ENCODE measurements at regions not wholly inside any gene's neighbourhood (a gene's known extent, or its start where the extent isn't known, plus 50 kb on each side); places are given as distances from the start of the nearest gene placed in this dataset.

DNA sequence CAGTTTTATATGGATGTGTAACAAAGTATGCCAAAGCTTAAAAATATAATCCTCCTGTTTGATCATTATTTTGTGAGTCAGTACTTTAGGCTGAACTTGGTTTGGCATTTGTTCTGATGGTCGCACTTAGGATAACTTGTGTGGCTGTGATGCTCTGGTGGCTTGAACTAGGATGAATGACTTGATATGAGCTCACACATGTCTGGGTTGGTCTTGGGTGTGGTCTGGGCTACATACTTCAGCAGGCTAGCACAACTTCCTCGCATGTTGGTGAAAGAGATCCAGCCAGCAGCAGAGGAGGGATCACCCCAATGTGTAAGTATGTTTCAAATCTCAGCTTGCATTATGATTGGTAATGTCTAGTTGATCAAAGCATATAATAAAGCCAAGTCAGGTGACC is 969.1 kb upstream of the PCDH9 start:
- Histone ChIP-seq H3K27ac (no peak overlapping the region), H3K4me3 (no peak overlapping the region), H3K36me3 (no peaks in the 10 kb centered on the region), H3K4me1 (no peaks in the 10 kb centered on the region), H3K27me3 (no peaks in the 10 kb centered on the region), H3K9me3 (no peaks in the 10 kb centered on the region)
- ATAC-seq (no peak), DNase-seq (no peak)
- intact Hi-C loops (cut with DNase I): no loop called here
- TF ChIP-seq CTCF (IDR thresholded peaks at IDR 0.05): no peak

- no peaks in the 10 kb centered on the region for H3K36me3 ChIP-seq
- ATAC-seq: no peak
- no peak for DNase-seq
- no peaks in the 10 kb centered on the region for H3K27me3 ChIP-seq
- no peaks in the 10 kb centered on the region for H3K4me1 ChIP-seq
- H3K9me3 ChIP-seq: no peaks in the 10 kb centered on the region
- no peak overlapping the region for H3K27ac ChIP-seq
- intact Hi-C loops (cut with DNase I): no loop called here
- H3K4me3 ChIP-seq: no peak overlapping the region
- no peak for TF ChIP-seq CTCF (IDR thresholded peaks at IDR 0.05)
These were observed 960.7 kb upstream of the PCDH9 start for GRCh38 chr13:68190818-68191217.

DNA sequence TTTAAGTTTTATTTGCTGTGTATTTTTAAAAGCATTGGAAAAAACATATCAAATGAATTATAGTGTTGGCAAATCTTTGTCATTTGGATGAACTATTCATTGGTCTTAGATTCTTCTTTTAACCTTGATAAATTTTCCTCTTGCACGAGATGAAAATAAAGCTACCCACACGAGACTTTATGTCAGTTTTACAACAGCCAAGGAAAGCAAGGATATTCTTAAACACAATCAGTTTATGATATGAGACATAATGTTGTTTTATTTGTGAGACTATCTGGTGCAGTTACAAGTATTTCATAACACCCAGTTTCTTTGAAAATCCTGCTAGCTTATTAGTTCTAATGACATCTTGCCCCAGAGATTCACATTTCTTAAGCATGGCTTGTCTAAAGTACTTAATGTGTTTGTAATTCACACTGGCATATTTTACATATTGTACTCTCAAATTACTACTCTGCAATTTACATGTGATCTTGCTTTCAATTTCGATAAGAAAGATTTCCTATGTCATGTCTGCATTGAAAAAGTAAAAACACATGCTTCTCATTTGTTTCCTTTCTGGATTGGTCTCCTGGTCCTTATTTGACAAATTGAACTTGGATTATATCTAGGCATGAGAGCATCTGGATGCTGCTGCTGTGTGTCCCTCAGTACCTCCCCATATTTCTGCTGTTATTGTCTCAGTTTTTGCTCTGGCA is 955.5 kb upstream of the PCDH9 start:
- H3K36me3 ChIP-seq: no peaks in the 10 kb centered on the region
- intact Hi-C loops (cut with DNase I): no loop called here
- H3K4me1 ChIP-seq: no peaks in the 10 kb centered on the region
- no peak for TF ChIP-seq CTCF (IDR thresholded peaks at IDR 0.05)
- ATAC-seq (no peak), DNase-seq (no peak)
- no peaks in the 10 kb centered on the region for H3K9me3 ChIP-seq
- no peaks in the 10 kb centered on the region for H3K27me3 ChIP-seq
- H3K27ac ChIP-seq: no peak overlapping the region
- no peak overlapping the region for H3K4me3 ChIP-seq

- H3K4me1 ChIP-seq: no peaks in the 10 kb centered on the region
- no peaks in the 10 kb centered on the region for H3K36me3 ChIP-seq
- intact Hi-C loops (cut with DNase I): no loop called here
- TF ChIP-seq CTCF (IDR thresholded peaks at IDR 0.05): no peak
- DNase-seq: no peak
- no peaks in the 10 kb centered on the region for H3K27me3 ChIP-seq
- H3K9me3 ChIP-seq: no peaks in the 10 kb centered on the region
- H3K4me3 ChIP-seq: no peak overlapping the region
- no peak overlapping the region for H3K27ac ChIP-seq
- no peak for ATAC-seq
These were observed 946.3 kb upstream of the PCDH9 start for GRCh38 chr13:68176475-68176874.

DNA sequence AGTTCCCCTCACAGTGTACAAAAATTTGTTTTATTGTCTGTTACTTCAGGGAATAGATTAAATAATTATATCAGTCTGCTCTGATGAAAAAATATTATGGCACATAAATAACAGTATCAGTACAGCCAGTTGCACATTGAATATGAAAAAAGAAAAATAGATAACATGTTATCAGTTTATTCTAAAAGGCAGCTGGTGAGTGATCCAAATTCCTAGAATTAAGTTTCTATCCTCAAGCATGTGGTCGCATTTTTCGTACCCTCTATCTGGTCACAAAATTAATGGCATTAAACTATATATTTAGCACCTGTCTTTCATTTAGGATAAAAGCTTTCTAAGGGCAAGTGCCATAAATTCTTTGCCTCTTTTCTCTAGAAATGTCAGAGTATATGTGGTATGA is 944.8 kb upstream of the PCDH9 start:
- intact Hi-C loops (cut with DNase I): no loop called here
- no peak for TF ChIP-seq CTCF (IDR thresholded peaks at IDR 0.05)
- ATAC-seq: no peak

GRCh38 chr13:68173111-68173510 is 943.0 kb upstream of the PCDH9 start:
- Histone ChIP-seq H3K36me3 (no peaks in the 10 kb centered on the region), H3K27me3 (no peaks in the 10 kb centered on the region), H3K4me3 (no peak overlapping the region), H3K4me1 (no peaks in the 10 kb centered on the region), H3K27ac (no peak overlapping the region), H3K9me3 (no peaks in the 10 kb centered on the region)
- ATAC-seq: no peak
- no peak for TF ChIP-seq CTCF (IDR thresholded peaks at IDR 0.05)
- intact Hi-C loops (cut with DNase I): no loop called here
- no peak for DNase-seq

More for the DNA sequence above, 944.8 kb upstream of the PCDH9 start:
- H3K27ac ChIP-seq: no peak overlapping the region
- H3K36me3 ChIP-seq: no peaks in the 10 kb centered on the region
- DNase-seq: no peak
- H3K4me1 ChIP-seq: no peaks in the 10 kb centered on the region
- H3K4me3 ChIP-seq: no peak overlapping the region
- no peaks in the 10 kb centered on the region for H3K27me3 ChIP-seq
- no peaks in the 10 kb centered on the region for H3K9me3 ChIP-seq
